GM12878 (cell line): ENCODE measurements at regions not wholly inside any gene's neighbourhood (a gene's known extent, or its start where the extent isn't known, plus 50 kb on each side); places are given as distances from the start of the nearest gene placed in this dataset.

Experiments used
- ATAC-seq: fragments of 200-7000 bp; cut with Tn5 transposase; 3 replicates; pipeline ENCODE4 v1.9.1; 2020; ENCODE audit warnings: mild to moderate bottlenecking, moderate library complexity
- BruUV-seq: library from RNA; stranded (reverse); fragments of 400-500 nt; replicated peaks from 2 replicates; lab custom pipeline; 2021; lab: Mats Ljungman, UMichigan
- CTCF ChIA-PET: fragments of 300-600 bp; sonication (Branson Sonifier 250); formaldehyde crosslinking; extraction: SDS; loops from one replicate; lab custom pipeline; 2021; ENCODE audit warnings: inconsistent platforms; lab: Yijun Ruan, JAX
- POLR2A ChIA-PET: fragments of 350-600 bp; formaldehyde crosslinking; extraction: SDS; loops from one replicate; lab custom pipeline; 2021; ENCODE audit warnings: inconsistent platforms; lab: Charles Lee
- RAD21 ChIA-PET: fragments of 300-600 bp; sonication (Branson Sonifier 250); formaldehyde crosslinking; loops from one replicate; lab custom pipeline; 2023; ENCODE audit warnings: antibody characterized with exemption; ENCODE audit not compliant: unreplicated experiment; lab: Charles Lee
- SMC1A ChIA-PET: fragments of 300-600 bp; sonication (Branson Sonifier 250); formaldehyde crosslinking; loops from one replicate; lab custom pipeline; 2023; ENCODE audit not compliant: unreplicated experiment, uncharacterized antibody; lab: Charles Lee
- DNase-seq: peaks from one replicate; pipeline ENCODE4 v3.0.0-alpha.2; 2011; ENCODE audit warnings: low read depth, low spot score
- FAIRE-seq: peaks from 3 replicates; lab custom pipeline; 2011; peaks lifted over from hg19 to GRCh38; lab: Jason Lieb, UNC
- H2AFZ ChIP-seq: 2 replicates; pipeline ENCODE4 v1.6.0; 2011; ENCODE audit warnings: low read depth, low read length, control low read depth; ENCODE audit not compliant: control insufficient read depth
- H3K27ac ChIP-seq: 2 replicates; pipeline ENCODE4 v1.5.1; 2011; ENCODE audit warnings: control low read depth; ENCODE audit not compliant: control insufficient read depth, insufficient read depth
- H3K27me3 ChIP-seq, 2 experiments: replicated peaks in 1 of 2; 2 replicates each; pipeline versions ENCODE4 v1.6.0 to v1.6.1; 2011; ENCODE audit warnings: low read length in 1 of 2; ENCODE audit not compliant: control insufficient read depth in 2 of 2, insufficient read depth in 2 of 2
- H3K36me3 ChIP-seq, 2 experiments: 2 replicates each; pipeline ENCODE4 v1.5.1; 2011; ENCODE audit warnings: low read length in 1 of 2; ENCODE audit not compliant: control insufficient read depth in 2 of 2, insufficient read depth in 2 of 2
- H3K4me1 ChIP-seq: 2 replicates; pipeline ENCODE4 v1.6.1; 2011; ENCODE audit warnings: mild to moderate bottlenecking, low read length, moderate library complexity, mixed read lengths; ENCODE audit not compliant: control insufficient read depth, insufficient read depth
- H3K4me2 ChIP-seq: 2 replicates; pipeline ENCODE4 v1.6.0; 2011; ENCODE audit warnings: control low read depth; ENCODE audit not compliant: control insufficient read depth, insufficient read depth
- H3K4me3 ChIP-seq: fragments of 200-600 bp; sonication (generic); 2 replicates; pipeline ENCODE4 v1.5.1; 2016
- H3K79me2 ChIP-seq: 2 replicates; pipeline ENCODE4 v1.6.0; 2011; ENCODE audit warnings: low read length; ENCODE audit not compliant: control insufficient read depth, insufficient read depth
- H3K9ac ChIP-seq: 2 replicates; pipeline ENCODE4 v1.8.0; 2011; ENCODE audit warnings: low read length, control low read depth, mixed read lengths; ENCODE audit not compliant: control insufficient read depth, insufficient read depth
- H3K9me3 ChIP-seq: replicated peaks from 3 replicates; pipeline ENCODE4 v1.5.1; 2011; ENCODE audit warnings: mild to moderate bottlenecking, low read length; ENCODE audit not compliant: control insufficient read depth, insufficient read depth
- H4K20me1 ChIP-seq: 2 replicates; pipeline ENCODE4 v1.6.0; 2011; ENCODE audit not compliant: control insufficient read depth, insufficient read depth
- CBX3 ChIP-seq: fragments of 200-600 bp; sonication (generic); IDR thresholded peaks from 2 replicates; pipeline ENCODE4 v1.6.1; 2016; ENCODE audit warnings: low read depth, borderline replicate concordance
- CEBPB ChIP-seq, 2 experiments: fragments of 150-350 bp in 1 of 2; IDR thresholded peaks; 2 replicates each; pipeline ENCODE4 v1.6.1; 2012 to 2014; ENCODE audit warnings: low read depth in 2 of 2, low read length in 2 of 2, borderline replicate concordance in 1 of 2, inconsistent platforms in 1 of 2
- EED ChIP-seq: sonication (generic); IDR thresholded peaks from 2 replicates; pipeline ENCODE4 v1.6.1; 2016; ENCODE audit warnings: antibody characterized with exemption, low read depth
- EZH2 ChIP-seq: IDR thresholded peaks from 2 replicates; pipeline ENCODE4 v1.6.1; 2012; ENCODE audit warnings: low read depth, mild to moderate bottlenecking, control low read depth, inconsistent platforms, low read length, borderline replicate concordance; ENCODE audit not compliant: control insufficient read depth
- MEF2B ChIP-seq: fragments of 450-650 bp; IDR thresholded peaks from 2 replicates; pipeline ENCODE4 v1.6.1; 2018; ENCODE audit warnings: mild to moderate bottlenecking, moderate library complexity; ENCODE audit not compliant: partially characterized antibody, poor library complexity, severe bottlenecking
- MYC ChIP-seq: IDR thresholded peaks from 2 replicates; pipeline ENCODE4 v1.6.1; 2011; ENCODE audit warnings: mild to moderate bottlenecking, low read length, moderate library complexity, inconsistent platforms; ENCODE audit not compliant: insufficient read depth, insufficient replicate concordance, insufficient read length, severe bottlenecking
- NFIC ChIP-seq: IDR thresholded peaks from 2 replicates; pipeline ENCODE4 v1.6.1; 2012; ENCODE audit warnings: low read depth, mild to moderate bottlenecking, inconsistent platforms, low read length, moderate library complexity
- POLR2A ChIP-seq: IDR thresholded peaks from 2 replicates; pipeline ENCODE4 v1.6.1; 2011; ENCODE audit warnings: low read depth, mild to moderate bottlenecking, low read length
- SMC3 ChIP-seq: IDR thresholded peaks from 2 replicates; pipeline ENCODE4 v1.6.1; 2011; ENCODE audit warnings: low read length, improper control_type of control experiment, borderline replicate concordance
- YBX1 ChIP-seq: fragments of 450-650 bp; IDR thresholded peaks from 2 replicates; pipeline ENCODE4 v1.6.1; 2016; ENCODE audit warnings: antibody characterized with exemption
- WGBS: methylation state at CpG from one replicate; pipeline ENCODE4 v1.1.6; 2016; ENCODE audit warnings: low lambda C conversion rate; ENCODE audit not compliant: insufficient replicate concordance, insufficient coverage; ENCODE audit errors: missing lambda C conversion rate; 5-methylcytosine and 5-hydroxymethylcytosine counted together
- in situ Hi-C: fragments of 300-500 bp; cut with MboI; formaldehyde crosslinking; loops from 9 replicates; pipeline ENCODE4 v1.14.3; 2018; ENCODE audit warnings: mixed read lengths
- intact Hi-C: fragments of 100-400 bp; cut with micrococcal nuclease; formaldehyde crosslinking; loops from one replicate; pipeline ENCODE4 v1.14.2; 2022; ENCODE audit not compliant: unreplicated experiment
- TF ChIP-seq, protein P1 (sequence below): fragments of 150-350 bp; IDR thresholded peaks from 2 replicates; pipeline ENCODE4 v1.6.1; 2014; ENCODE audit warnings: mild to moderate bottlenecking, low read depth, low read length

DNA sequence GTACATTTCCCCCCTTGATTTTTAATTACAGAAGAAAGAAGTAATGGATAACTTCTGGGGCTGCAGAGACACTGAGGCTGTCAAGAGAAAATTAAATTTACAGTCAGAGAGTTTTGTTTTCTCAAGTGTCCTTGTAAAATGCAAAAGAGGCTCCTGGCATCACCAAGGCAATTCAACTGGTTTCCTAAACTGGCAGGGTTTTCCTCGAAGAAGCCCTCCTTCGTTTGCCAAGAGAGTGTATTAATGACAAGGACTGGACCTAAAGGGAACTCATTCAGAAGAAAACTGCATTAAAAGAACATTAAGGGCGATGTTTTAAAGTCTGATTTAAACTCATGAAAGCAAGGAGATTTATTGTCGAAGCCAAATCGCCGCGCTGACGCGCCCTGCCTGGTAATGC, 476.9 kb downstream of the ZSWIM6 start:
- no peak overlapping the region for H3K27ac ChIP-seq
- intact Hi-C loops (no loop called here), in situ Hi-C loops (no loop called here)
- CTCF ChIA-PET, result no interaction called here
- POLR2A ChIA-PET, result no interaction called here
- no peaks in the 10 kb centered on the region for H4K20me1 ChIP-seq
- no peaks in the 10 kb centered on the region for H3K36me3 ChIP-seq
- no peak overlapping the region for H3K9ac ChIP-seq
- ATAC-seq (no peak), DNase-seq (no peak), FAIRE-seq (no peak)
- no peaks in the 10 kb centered on the region for H3K4me1 ChIP-seq
- no peaks in the 10 kb centered on the region for H3K79me2 ChIP-seq
- TF ChIP-seq YBX1 (no peak), NFIC (no peak), EED (no peak), MEF2B (no peak), MYC (no peak), EZH2 (no peak), CBX3 (no peak), SMC3 (no peak), CEBPB (IDR thresholded peaks at IDR 0.05; ENCODE audit: borderline replicate concordance in 1 of 2, low read depth in 2 of 2, low read length in 2 of 2) (no peak), POLR2A (no peak)
- TF ChIP-seq, protein P1, sequence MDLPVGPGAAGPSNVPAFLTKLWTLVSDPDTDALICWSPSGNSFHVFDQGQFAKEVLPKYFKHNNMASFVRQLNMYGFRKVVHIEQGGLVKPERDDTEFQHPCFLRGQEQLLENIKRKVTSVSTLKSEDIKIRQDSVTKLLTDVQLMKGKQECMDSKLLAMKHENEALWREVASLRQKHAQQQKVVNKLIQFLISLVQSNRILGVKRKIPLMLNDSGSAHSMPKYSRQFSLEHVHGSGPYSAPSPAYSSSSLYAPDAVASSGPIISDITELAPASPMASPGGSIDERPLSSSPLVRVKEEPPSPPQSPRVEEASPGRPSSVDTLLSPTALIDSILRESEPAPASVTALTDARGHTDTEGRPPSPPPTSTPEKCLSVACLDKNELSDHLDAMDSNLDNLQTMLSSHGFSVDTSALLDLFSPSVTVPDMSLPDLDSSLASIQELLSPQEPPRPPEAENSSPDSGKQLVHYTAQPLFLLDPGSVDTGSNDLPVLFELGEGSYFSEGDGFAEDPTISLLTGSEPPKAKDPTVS, result no peak
- H3K27me3 ChIP-seq, result 0 out of 4 replicates have a peak, but pooled peaks cover 0 to 2% of the 10 kb centered on the region in 2 experiments
- no TSS peak for BruUV-seq
- 46% methylated on average over 9 of the region's 9 CpGs for WGBS
- RAD21 ChIA-PET, result no interaction called here
- no peak overlapping the region for H3K4me2 ChIP-seq
- SMC1A ChIA-PET, result no interaction called here
- H2AFZ ChIP-seq, result no peak overlapping the region
- no peaks in the 10 kb centered on the region for H3K9me3 ChIP-seq
- H3K4me3 ChIP-seq, result no peak overlapping the region
